HG03103 (cell line): ENCODE measurements at regions not wholly inside any gene's neighbourhood (a gene's known extent, or its start where the extent isn't known, plus 50 kb on each side); places are given as distances from the start of the nearest gene placed in this dataset.
A peak's percentile ranks its signal among the peaks of the same experiment; 100 is the strongest.

Experiments used
- ATAC-seq: cut with Tn5 transposase; IDR thresholded peaks from one replicate; pipeline ENCODE4 v1.9.1; 2021; ENCODE audit warnings: low read depth; ENCODE audit not compliant: unreplicated experiment

GRCh38 chr9:17846948-17847655, 268.2 kb downstream of the SH3GL2 start:
- no peak for ATAC-seq

GRCh38 chr9:17847908-17848307, 269.0 kb downstream of the SH3GL2 start:
- ATAC-seq, result no peak

GRCh38 chr9:17852108-17852507, 273.2 kb downstream of the SH3GL2 start:
- ATAC-seq, result no peak

GRCh38 chr9:17854487-17854886, 275.6 kb downstream of the SH3GL2 start:
- no peak for ATAC-seq

- ATAC-seq, result no peak
Measured at GRCh38 chr9:17856995-17857394, 278.1 kb downstream of the SH3GL2 start.

- no peak for ATAC-seq
Measured at GRCh38 chr9:17859228-17859627, 280.4 kb downstream of the SH3GL2 start.

GRCh38 chr9:17859987-17860386, 281.1 kb downstream of the SH3GL2 start:
- no peak for ATAC-seq

- ATAC-seq, result no peak
Measured at GRCh38 chr9:17862101-17862500, 283.2 kb downstream of the SH3GL2 start.

- no peak for ATAC-seq
Measured at GRCh38 chr9:17862629-17863028, 283.8 kb downstream of the SH3GL2 start.

GRCh38 chr9:17863213-17863883, 284.5 kb downstream of the SH3GL2 start:
- ATAC-seq, result peak; percentile 64

- ATAC-seq, result no peak
Measured at GRCh38 chr9:17863924-17864323, 285.1 kb downstream of the SH3GL2 start.

- no peak for ATAC-seq
Measured at GRCh38 chr9:17864951-17865350, 286.1 kb downstream of the SH3GL2 start.

GRCh38 chr9:17865881-17866280, 287.0 kb downstream of the SH3GL2 start:
- no peak for ATAC-seq

- ATAC-seq, result no peak
Measured at GRCh38 chr9:17870722-17871121, 291.9 kb downstream of the SH3GL2 start.

- ATAC-seq, result no peak
Measured at GRCh38 chr9:17871213-17871890, 292.5 kb downstream of the SH3GL2 start.

- no peak for ATAC-seq
Measured at GRCh38 chr9:17875886-17876285, 297.0 kb downstream of the SH3GL2 start.

GRCh38 chr9:17876687-17877086, 297.8 kb downstream of the SH3GL2 start:
- ATAC-seq, result no peak

- ATAC-seq, result no peak
Measured at GRCh38 chr9:17878810-17879370, 300.0 kb downstream of the SH3GL2 start.

- ATAC-seq, result no peak
Measured at GRCh38 chr9:17881371-17881770, 302.5 kb downstream of the SH3GL2 start.

GRCh38 chr9:17882688-17883594, 304.1 kb downstream of the SH3GL2 start:
- no peak for ATAC-seq
